GDM1 (cell line): ENCODE measurements at regions not wholly inside any gene's neighbourhood (a gene's known extent, or its start where the extent isn't known, plus 50 kb on each side); places are given as distances from the start of the nearest gene placed in this dataset.

Experiments used
- DNase-seq: peaks from one replicate; lab custom pipeline; 2025; lab: John Stamatoyannopoulos, UW

- no peak for DNase-seq
Observed at GRCh38 chr6:56377295-56377694, 129.9 kb upstream of the COL21A1 start.

- no peak for DNase-seq
Observed at GRCh38 chr6:56375806-56376205, 128.4 kb upstream of the COL21A1 start.

- no peak for DNase-seq
Observed at GRCh38 chr6:56374841-56375369, 127.5 kb upstream of the COL21A1 start.

- DNase-seq = no peak
Observed at GRCh38 chr6:56372406-56372995, 125.1 kb upstream of the COL21A1 start.

- peak; percentile 20 for DNase-seq
Observed at GRCh38 chr6:56370561-56371211, 123.3 kb upstream of the COL21A1 start.

GRCh38 chr6:56370127-56370540 is 122.8 kb upstream of the COL21A1 start:
- DNase-seq = no peak

GRCh38 chr6:56368491-56368890 is 121.1 kb upstream of the COL21A1 start:
- DNase-seq = no peak

- no peak for DNase-seq
Observed at GRCh38 chr6:56366141-56366852, 118.9 kb upstream of the COL21A1 start.

- DNase-seq = no peak
Observed at GRCh38 chr6:56364827-56365339, 117.5 kb upstream of the COL21A1 start.

- DNase-seq = no peak
Observed at GRCh38 chr6:56364431-56364826, 117.0 kb upstream of the COL21A1 start.

GRCh38 chr6:56363796-56364430 is 116.5 kb upstream of the COL21A1 start:
- no peak for DNase-seq

- no peak for DNase-seq
Observed at GRCh38 chr6:56361812-56362211, 114.4 kb upstream of the COL21A1 start.

- DNase-seq = peak; percentile 10
Observed at GRCh38 chr6:56359201-56359899, 112.0 kb upstream of the COL21A1 start.

GRCh38 chr6:56357616-56358373 is 110.4 kb upstream of the COL21A1 start:
- no peak for DNase-seq

- DNase-seq = no peak
Observed at GRCh38 chr6:56356426-56356825, 109.0 kb upstream of the COL21A1 start.

GRCh38 chr6:56353860-56354259 is 106.5 kb upstream of the COL21A1 start:
- DNase-seq = no peak

- DNase-seq = no peak
Observed at GRCh38 chr6:56350628-56351260, 103.4 kb upstream of the COL21A1 start.

- DNase-seq = no peak
Observed at GRCh38 chr6:56349194-56349593, 101.8 kb upstream of the COL21A1 start.

- no peak for DNase-seq
Observed at GRCh38 chr6:56348578-56348977, 101.2 kb upstream of the COL21A1 start.

GRCh38 chr6:56347526-56347925 is 100.1 kb upstream of the COL21A1 start:
- no peak for DNase-seq

- no peak for DNase-seq
Observed at GRCh38 chr6:56346958-56347357, 99.6 kb upstream of the COL21A1 start.
